HEK293 (cell line): ENCODE measurements at regions not wholly inside any gene's neighbourhood (a gene's known extent, or its start where the extent isn't known, plus 50 kb on each side); places are given as distances from the start of the nearest gene placed in this dataset.
A peak's percentile ranks its signal among the peaks of the same experiment; 100 is the strongest.

Experiments used
- MYNN ChIP-seq: fragments of 450-650 bp; formaldehyde crosslinking; IDR thresholded peaks from 2 replicates; pipeline ENCODE4 v1.5.1; 2016; ENCODE audit warnings: missing biosample characterization, missing genetic modification characterization, borderline replicate concordance
- PBX3 ChIP-seq: sonication (generic); formaldehyde crosslinking; IDR thresholded peaks from 2 replicates; pipeline ENCODE4 v1.8.1; 2022; ENCODE audit warnings: mild to moderate bottlenecking, moderate library complexity, missing genetic modification reagents
- PRDM6 ChIP-seq: fragments of 450-650 bp; formaldehyde crosslinking; IDR thresholded peaks from 2 replicates; pipeline ENCODE4 v1.5.1; 2017; ENCODE audit warnings: missing biosample characterization, missing genetic modification characterization
- SCRT2 ChIP-seq: fragments of 450-650 bp; formaldehyde crosslinking; IDR thresholded peaks from 2 replicates; pipeline ENCODE4 v1.5.1; 2016; ENCODE audit warnings: missing biosample characterization, missing genetic modification characterization
- SP7 ChIP-seq: fragments of 450-650 bp; formaldehyde crosslinking; IDR thresholded peaks from 2 replicates; pipeline ENCODE4 v1.5.1; 2016; ENCODE audit warnings: missing biosample characterization, missing genetic modification characterization
- TSHZ1 ChIP-seq: fragments of 450-650 bp; formaldehyde crosslinking; IDR thresholded peaks from 2 replicates; pipeline ENCODE4 v1.5.1; 2016; ENCODE audit warnings: missing biosample characterization, missing genetic modification characterization, borderline replicate concordance
- ZBTB10 ChIP-seq: fragments of 450-650 bp; formaldehyde crosslinking; IDR thresholded peaks from 2 replicates; pipeline ENCODE4 v1.5.1; 2016; ENCODE audit warnings: missing biosample characterization, missing genetic modification characterization
- ZFHX2 ChIP-seq: fragments of 450-650 bp; formaldehyde crosslinking; conservative IDR thresholded peaks from 2 replicates; pipeline ENCODE4 v1.5.1; 2016; ENCODE audit warnings: missing biosample characterization, missing genetic modification characterization
- ZNF10 ChIP-seq: fragments of 450-650 bp; formaldehyde crosslinking; IDR thresholded peaks from 2 replicates; pipeline ENCODE4 v1.5.1; 2017; ENCODE audit warnings: missing biosample characterization, missing genetic modification characterization
- ZNF114 ChIP-seq: fragments of 450-650 bp; formaldehyde crosslinking; IDR thresholded peaks from 2 replicates; pipeline ENCODE4 v1.5.0; 2017; ENCODE audit warnings: missing biosample characterization, missing genetic modification characterization
- ZNF146 ChIP-seq: fragments of 450-650 bp; formaldehyde crosslinking; IDR thresholded peaks from 2 replicates; pipeline ENCODE4 v1.5.1; 2016; ENCODE audit warnings: missing biosample characterization, missing genetic modification characterization
- ZNF175 ChIP-seq: fragments of 450-650 bp; formaldehyde crosslinking; IDR thresholded peaks from 2 replicates; pipeline ENCODE4 v1.5.1; 2016; ENCODE audit warnings: missing biosample characterization, missing genetic modification characterization
- ZNF2 ChIP-seq: fragments of 450-650 bp; formaldehyde crosslinking; IDR thresholded peaks from 2 replicates; pipeline ENCODE4 v1.5.1; 2016; ENCODE audit warnings: missing biosample characterization, missing genetic modification characterization
- ZNF211 ChIP-seq: fragments of 450-650 bp; formaldehyde crosslinking; IDR thresholded peaks from 2 replicates; pipeline ENCODE4 v1.5.1; 2016; ENCODE audit warnings: low read depth, missing biosample characterization, missing genetic modification characterization
- ZNF311 ChIP-seq: fragments of 450-650 bp; formaldehyde crosslinking; IDR thresholded peaks from 2 replicates; pipeline ENCODE4 v1.5.1; 2017; ENCODE audit warnings: missing biosample characterization, missing genetic modification characterization, borderline replicate concordance
- ZNF362 ChIP-seq: fragments of 450-650 bp; formaldehyde crosslinking; IDR thresholded peaks from 2 replicates; pipeline ENCODE4 v1.5.1; 2016; ENCODE audit warnings: missing biosample characterization, missing genetic modification characterization
- ZNF449 ChIP-seq: fragments of 450-650 bp; formaldehyde crosslinking; IDR thresholded peaks from 2 replicates; pipeline ENCODE4 v1.5.1; 2017; ENCODE audit warnings: missing biosample characterization, mild to moderate bottlenecking, missing genetic modification characterization, moderate library complexity
- ZNF48 ChIP-seq: fragments of 450-650 bp; formaldehyde crosslinking; IDR thresholded peaks from 2 replicates; pipeline ENCODE4 v1.5.1; 2016; ENCODE audit warnings: missing biosample characterization, missing genetic modification characterization
- ZNF544 ChIP-seq: fragments of 450-650 bp; formaldehyde crosslinking; IDR thresholded peaks from 2 replicates; pipeline ENCODE4 v1.5.0; 2017; ENCODE audit warnings: missing biosample characterization, missing genetic modification characterization
- ZNF549 ChIP-seq: fragments of 450-650 bp; IDR thresholded peaks from 2 replicates; pipeline ENCODE4 v1.5.1; 2018; ENCODE audit warnings: missing biosample characterization, missing genetic modification characterization, mild to moderate bottlenecking, inconsistent platforms, moderate library complexity
- ZNF596 ChIP-seq: fragments of 450-650 bp; IDR thresholded peaks from 2 replicates; pipeline ENCODE4 v1.5.0; 2018; ENCODE audit warnings: missing biosample characterization, mild to moderate bottlenecking, missing genetic modification characterization, moderate library complexity
- ZNF600 ChIP-seq: fragments of 450-650 bp; formaldehyde crosslinking; IDR thresholded peaks from 2 replicates; pipeline ENCODE4 v1.5.1; 2016; ENCODE audit warnings: missing biosample characterization, missing genetic modification characterization
- ZNF610 ChIP-seq: fragments of 450-650 bp; formaldehyde crosslinking; IDR thresholded peaks from 2 replicates; pipeline ENCODE4 v1.5.1; 2016; ENCODE audit warnings: missing biosample characterization, missing genetic modification characterization, borderline replicate concordance
- ZNF623 ChIP-seq: fragments of 450-650 bp; formaldehyde crosslinking; IDR thresholded peaks from 2 replicates; pipeline ENCODE4 v1.5.1; 2016; ENCODE audit warnings: missing biosample characterization, missing genetic modification characterization
- ZNF626 ChIP-seq: fragments of 450-650 bp; sonication (Bioruptor Pico); formaldehyde crosslinking; IDR thresholded peaks from 2 replicates; pipeline ENCODE4 v1.5.1; 2018; ENCODE audit warnings: missing biosample characterization, missing genetic modification characterization, inconsistent platforms
- ZNF629 ChIP-seq: fragments of 450-650 bp; formaldehyde crosslinking; IDR thresholded peaks from 2 replicates; pipeline ENCODE4 v1.5.1; 2017; ENCODE audit warnings: missing biosample characterization, missing genetic modification characterization
- ZNF701 ChIP-seq: fragments of 450-650 bp; formaldehyde crosslinking; IDR thresholded peaks from 2 replicates; pipeline ENCODE4 v1.5.1; 2016; ENCODE audit warnings: missing biosample characterization, missing genetic modification characterization
- ZNF76 ChIP-seq: fragments of 450-650 bp; formaldehyde crosslinking; IDR thresholded peaks from 2 replicates; pipeline ENCODE4; 2016; ENCODE audit warnings: low read depth, missing biosample characterization, missing genetic modification characterization, borderline replicate concordance
- ZNF768 ChIP-seq: fragments of 450-650 bp; formaldehyde crosslinking; IDR thresholded peaks from 2 replicates; pipeline ENCODE4 v1.5.1; 2018; ENCODE audit warnings: missing biosample characterization, mild to moderate bottlenecking, missing genetic modification characterization
- ZXDB ChIP-seq: fragments of 450-650 bp; formaldehyde crosslinking; IDR thresholded peaks from 2 replicates; pipeline ENCODE4 v1.5.1; 2016; ENCODE audit warnings: missing biosample characterization, missing genetic modification characterization

- TF ChIP-seq ZBTB10 (tag by site-specific recombination) (no peak), ZNF362 (tag by site-specific recombination) (no peak; the same call in 1 of the 2 replicates), ZNF211 (tag by site-specific recombination) (no peak), MYNN (tag by site-specific recombination) (no peak), ZNF2 (no peak), ZXDB (tag by site-specific recombination) (no peak), ZNF544 (tag by site-specific recombination) (no peak), ZNF48 (tag by site-specific recombination) (no peak), ZNF449 (tag by site-specific recombination) (no peak), ZNF701 (tag by site-specific recombination) (no peak), ZNF175 (no peak), ZNF10 (tag by site-specific recombination) (no peak), ZNF626 (tag by site-specific recombination) (no peak), ZNF311 (tag by site-specific recombination) (no peak), ZNF549 (no peak), TSHZ1 (tag by site-specific recombination) (no peak; the same call in 1 of the 2 replicates), ZNF600 (no peak), PBX3 (no peak), ZNF596 (tag by site-specific recombination) (no peak), ZNF629 (tag by site-specific recombination) (peak; percentile 86), ZFHX2 (tag by site-specific recombination) (no peak), ZNF146 (tag by site-specific recombination) (no peak), ZNF768 (no peak), ZNF76 (tag by site-specific recombination) (no peak), SP7 (peak; percentile 99), ZNF114 (tag by site-specific recombination) (no peak), ZNF610 (tag by site-specific recombination) (no peak), ZNF623 (tag by site-specific recombination) (no peak), SCRT2 (tag by site-specific recombination) (peak; percentile 51; the same call in 1 of the 2 replicates), PRDM6 (tag by site-specific recombination) (no peak)
Observed at GRCh38 chr6:145199961-145200360, 535.4 kb downstream of the EPM2A start (continued).
